ENCODE measurements at regions not wholly inside any gene's neighbourhood (a gene's known extent, or its start where the extent isn't known, plus 50 kb on each side); places are given as distances from the start of the nearest gene placed in this dataset.

- intact Hi-C loops (cut with micrococcal nuclease) = no loop called here
- Mint-ChIP-seq H3K27ac (no peak overlapping the region), H3K27me3 (peaks cover 0 to 11% (median 4%) of the 10 kb centered on the region in 5 donors), H3K36me3 (no peaks in the 10 kb centered on the region), H3K9me3 (peaks cover 0 to 7% (median 0%) of the 10 kb centered on the region in 11 donors), H3K4me1 (no peaks in the 10 kb centered on the region), H3K4me3 (no peak overlapping the region)
- H3K9me3 ChIP-seq (ENCODE audit: control insufficient read depth in 2 of 3, low read length in 3 of 3) = no peaks in the 10 kb centered on the region
- DNase-seq (no peak), ATAC-seq (no peak)
- H3K4me3 ChIP-seq (ENCODE audit: low read length) = no peak overlapping the region
- no peaks in the 10 kb centered on the region for H3K36me3 ChIP-seq (ENCODE audit: control insufficient read depth in 2 of 3, insufficient read depth in 3 of 3, low read length in 3 of 3)
- no peak overlapping the region for H3K27ac ChIP-seq (ENCODE audit: low read depth, low read length)
- CTCF ChIA-PET = no interaction called here
- H3K27me3 ChIP-seq (ENCODE audit: control insufficient read depth in 2 of 2, insufficient read depth in 2 of 2, low read length in 2 of 2) = no peaks in the 10 kb centered on the region
- POLR2A ChIA-PET = no interaction called here
- H3K4me1 ChIP-seq (ENCODE audit: control insufficient read depth in 2 of 2, insufficient read depth in 2 of 2, low read length in 2 of 2) = no peaks in the 10 kb centered on the region
These were observed 95.2 kb upstream of the DKK2 start for GRCh38 chr4:107131295-107131694.

DNA sequence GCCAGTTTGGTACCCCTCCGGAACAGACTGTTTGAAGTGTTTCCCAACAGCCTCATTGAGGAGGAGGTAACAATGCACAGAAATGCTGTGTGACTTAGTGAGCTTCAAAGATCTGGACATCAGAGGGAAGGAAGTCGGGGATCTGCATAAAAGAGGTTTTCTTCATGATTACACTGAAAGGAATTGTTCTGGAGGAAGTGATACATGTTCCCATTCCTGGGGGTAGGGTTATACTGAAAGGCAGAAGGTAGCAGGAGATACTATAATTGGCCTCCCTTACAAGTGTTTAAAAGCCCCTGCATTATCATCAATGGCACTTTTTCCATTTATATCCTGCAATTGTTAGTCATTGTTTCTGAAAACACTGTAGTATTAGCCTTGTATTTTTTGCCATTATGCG lies 94.0 kb upstream of the DKK2 start:
- Mint-ChIP-seq H3K27ac (no peak overlapping the region), H3K36me3 (no peaks in the 10 kb centered on the region), H3K4me3 (no peak overlapping the region)

DNA sequence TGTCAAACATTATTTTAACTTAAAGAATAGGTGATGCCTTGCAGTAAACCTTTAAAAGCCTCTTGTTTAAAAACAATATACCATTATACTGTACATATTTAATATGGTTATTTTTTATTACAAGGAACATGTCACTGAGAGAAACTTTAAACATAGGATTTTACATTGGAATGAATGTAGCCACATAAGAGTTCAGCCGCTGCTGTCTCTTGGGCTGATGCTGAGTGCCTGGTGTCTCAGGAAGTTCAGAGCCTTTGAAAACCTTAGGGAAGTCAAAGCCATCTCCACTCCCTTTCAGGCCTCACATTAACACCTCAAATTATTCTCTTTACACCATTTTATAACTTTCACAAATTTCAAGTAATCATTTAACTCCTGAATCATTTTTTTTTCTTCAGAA lies 93.5 kb upstream of the DKK2 start:
- H3K36me3 Mint-ChIP-seq = no peaks in the 10 kb centered on the region
- POLR2A ChIA-PET = no interaction called here

More for the DNA sequence above, 94.0 kb upstream of the DKK2 start:
- Histone ChIP-seq H3K9me3 (ENCODE audit: control insufficient read depth in 2 of 3, low read length in 3 of 3) (no peaks in the 10 kb centered on the region), H3K4me1 (ENCODE audit: control insufficient read depth in 2 of 2, insufficient read depth in 2 of 2, low read length in 2 of 2) (no peaks in the 10 kb centered on the region), H3K4me3 (ENCODE audit: low read length) (no peak overlapping the region), H3K27me3 (ENCODE audit: control insufficient read depth in 2 of 2, insufficient read depth in 2 of 2, low read length in 2 of 2) (no peaks in the 10 kb centered on the region), H3K36me3 (ENCODE audit: control insufficient read depth in 2 of 3, insufficient read depth in 3 of 3, low read length in 3 of 3) (no peaks in the 10 kb centered on the region), H3K27ac (ENCODE audit: low read depth, low read length) (no peak overlapping the region)
- ATAC-seq (no peak), DNase-seq (no peak)
- Mint-ChIP-seq H3K4me1 (no peaks in the 10 kb centered on the region), H3K27me3 (peaks cover 0 to 11% (median 4%) of the 10 kb centered on the region in 5 donors), H3K9me3 (peaks cover 0 to 7% (median 0%) of the 10 kb centered on the region in 11 donors)
- POLR2A ChIA-PET = no interaction called here
- intact Hi-C loops (cut with micrococcal nuclease) = no loop called here
- CTCF ChIA-PET = no interaction called here

GRCh38 chr4:107129076-107129475 lies 93.0 kb upstream of the DKK2 start:
- H3K4me1 Mint-ChIP-seq = no peaks in the 10 kb centered on the region
- DNase-seq (no peak), ATAC-seq (no peak)
- no peaks in the 10 kb centered on the region for H3K36me3 Mint-ChIP-seq
- Histone ChIP-seq H3K4me1 (ENCODE audit: control insufficient read depth in 2 of 2, insufficient read depth in 2 of 2, low read length in 2 of 2) (no peaks in the 10 kb centered on the region), H3K27me3 (ENCODE audit: control insufficient read depth in 2 of 2, insufficient read depth in 2 of 2, low read length in 2 of 2) (peaks cover 0 to 1% of the 10 kb centered on the region in 2 donors), H3K9me3 (ENCODE audit: control insufficient read depth in 2 of 3, low read length in 3 of 3) (no peaks in the 10 kb centered on the region), H3K36me3 (ENCODE audit: control insufficient read depth in 2 of 3, insufficient read depth in 3 of 3, low read length in 3 of 3) (no peaks in the 10 kb centered on the region), H3K27ac (ENCODE audit: low read depth, low read length) (no peak overlapping the region), H3K4me3 (ENCODE audit: low read length) (no peak overlapping the region)
- POLR2A ChIA-PET = no interaction called here
- peaks cover 0 to 7% (median 0%) of the 10 kb centered on the region in 11 donors for H3K9me3 Mint-ChIP-seq
- H3K4me3 Mint-ChIP-seq = no peak overlapping the region
- H3K27ac Mint-ChIP-seq = no peak overlapping the region
- CTCF ChIA-PET = no interaction called here
- intact Hi-C loops (cut with micrococcal nuclease) = no loop called here
- peaks cover 0 to 11% (median 4%) of the 10 kb centered on the region in 5 donors for H3K27me3 Mint-ChIP-seq

More for the DNA sequence above, 93.5 kb upstream of the DKK2 start:
- DNase-seq = no peak
- Mint-ChIP-seq H3K27me3 (peaks cover 0 to 11% (median 4%) of the 10 kb centered on the region in 5 donors), H3K4me3 (no peak overlapping the region), H3K9me3 (peaks cover 0 to 7% (median 0%) of the 10 kb centered on the region in 11 donors), H3K4me1 (no peaks in the 10 kb centered on the region), H3K27ac (no peak overlapping the region)
- Histone ChIP-seq H3K27me3 (ENCODE audit: control insufficient read depth in 2 of 2, insufficient read depth in 2 of 2, low read length in 2 of 2) (no peaks in the 10 kb centered on the region), H3K27ac (ENCODE audit: low read depth, low read length) (no peak overlapping the region), H3K36me3 (ENCODE audit: control insufficient read depth in 2 of 3, insufficient read depth in 3 of 3, low read length in 3 of 3) (no peaks in the 10 kb centered on the region), H3K9me3 (ENCODE audit: control insufficient read depth in 2 of 3, low read length in 3 of 3) (no peaks in the 10 kb centered on the region), H3K4me3 (ENCODE audit: low read length) (no peak overlapping the region), H3K4me1 (ENCODE audit: control insufficient read depth in 2 of 2, insufficient read depth in 2 of 2, low read length in 2 of 2) (no peaks in the 10 kb centered on the region)
- CTCF ChIA-PET = no interaction called here
- intact Hi-C loops (cut with micrococcal nuclease) = no loop called here
- ATAC-seq = no peak

DNA sequence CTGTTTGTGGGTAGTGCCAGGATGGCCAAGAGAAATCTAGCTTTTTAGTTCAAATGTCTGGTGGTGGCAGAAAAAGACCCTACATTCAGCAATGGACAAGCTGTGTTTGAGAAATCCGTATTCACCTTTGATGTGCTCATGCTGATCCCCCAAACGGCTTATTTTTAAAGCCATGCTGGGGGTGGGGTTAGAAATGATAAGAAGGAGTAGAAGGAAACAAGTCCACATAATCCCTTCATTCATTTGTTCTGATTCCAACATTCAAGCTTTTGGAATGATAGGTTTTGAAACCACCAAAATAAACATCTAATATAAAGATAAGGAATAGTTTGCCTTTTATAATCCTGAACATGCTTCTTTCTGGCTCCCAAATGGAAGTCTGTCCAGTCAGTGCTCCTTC lies 92.0 kb upstream of the DKK2 start:
- Mint-ChIP-seq H3K36me3 (no peaks in the 10 kb centered on the region), H3K27me3 (peaks cover 0 to 11% (median 4%) of the 10 kb centered on the region in 5 donors), H3K4me1 (no peaks in the 10 kb centered on the region), H3K27ac (no peak overlapping the region), H3K9me3 (peaks cover 0 to 7% (median 0%) of the 10 kb centered on the region in 11 donors), H3K4me3 (no peak overlapping the region)
- no peak for DNase-seq
- ATAC-seq = no peak
- H3K27ac ChIP-seq (ENCODE audit: low read depth, low read length) = no peak overlapping the region
- no peaks in the 10 kb centered on the region for H3K9me3 ChIP-seq (ENCODE audit: control insufficient read depth in 2 of 3, low read length in 3 of 3)
- H3K4me3 ChIP-seq (ENCODE audit: low read length) = no peak overlapping the region
- H3K27me3 ChIP-seq (ENCODE audit: control insufficient read depth in 2 of 2, insufficient read depth in 2 of 2, low read length in 2 of 2) = peaks cover 0 to 2% of the 10 kb centered on the region in 2 donors
- ChIA-PET CTCF (no interaction called here), POLR2A (no interaction called here)
- intact Hi-C loops (cut with micrococcal nuclease) = no loop called here
- no peaks in the 10 kb centered on the region for H3K36me3 ChIP-seq (ENCODE audit: control insufficient read depth in 2 of 3, insufficient read depth in 3 of 3, low read length in 3 of 3)
- H3K4me1 ChIP-seq (ENCODE audit: control insufficient read depth in 2 of 2, insufficient read depth in 2 of 2, low read length in 2 of 2) = no peaks in the 10 kb centered on the region

GRCh38 chr4:107125496-107125895 lies 89.4 kb upstream of the DKK2 start:
- Histone ChIP-seq H3K4me1 (ENCODE audit: control insufficient read depth in 2 of 2, insufficient read depth in 2 of 2, low read length in 2 of 2) (no peaks in the 10 kb centered on the region), H3K36me3 (ENCODE audit: control insufficient read depth in 2 of 3, insufficient read depth in 3 of 3, low read length in 3 of 3) (no peaks in the 10 kb centered on the region), H3K4me3 (ENCODE audit: low read length) (no peak overlapping the region), H3K9me3 (ENCODE audit: control insufficient read depth in 2 of 3, low read length in 3 of 3) (no peaks in the 10 kb centered on the region), H3K27me3 (ENCODE audit: control insufficient read depth in 2 of 2, insufficient read depth in 2 of 2, low read length in 2 of 2) (peaks cover 0 to 2% of the 10 kb centered on the region in 2 donors), H3K27ac (ENCODE audit: low read depth, low read length) (no peak overlapping the region)
- intact Hi-C loops (cut with micrococcal nuclease) = no loop called here
- DNase-seq = no peak
- Mint-ChIP-seq H3K27ac (no peak overlapping the region), H3K36me3 (no peaks in the 10 kb centered on the region), H3K9me3 (peaks cover 0 to 7% (median 0%) of the 10 kb centered on the region in 11 donors), H3K4me3 (no peak overlapping the region), H3K4me1 (no peaks in the 10 kb centered on the region), H3K27me3 (peaks cover 0 to 7% (median 0%) of the 10 kb centered on the region in 5 donors)
- POLR2A ChIA-PET = no interaction called here
- no peak for ATAC-seq
- CTCF ChIA-PET = no interaction called here

GRCh38 chr4:107122736-107123135 lies 86.6 kb upstream of the DKK2 start:
- H3K27me3 Mint-ChIP-seq = peaks cover 0 to 7% (median 3%) of the 10 kb centered on the region in 5 donors
- DNase-seq = no peak
- intact Hi-C loops (cut with micrococcal nuclease) = no loop called here

More at GRCh38 chr4:107122736-107123135, 86.6 kb upstream of the DKK2 start:
- no peak overlapping the region for H3K4me3 ChIP-seq (ENCODE audit: low read length)
- ChIA-PET CTCF (no interaction called here), POLR2A (no interaction called here)
- no peaks in the 10 kb centered on the region for H3K9me3 ChIP-seq (ENCODE audit: control insufficient read depth in 2 of 3, low read length in 3 of 3)
- Mint-ChIP-seq H3K9me3 (peaks cover 0 to 11% (median 0%) of the 10 kb centered on the region in 11 donors), H3K36me3 (no peaks in the 10 kb centered on the region), H3K27ac (no peak overlapping the region), H3K4me3 (no peak overlapping the region), H3K4me1 (no peaks in the 10 kb centered on the region)
- ATAC-seq = no peak
- no peaks in the 10 kb centered on the region for H3K36me3 ChIP-seq (ENCODE audit: control insufficient read depth in 2 of 3, insufficient read depth in 3 of 3, low read length in 3 of 3)
- H3K4me1 ChIP-seq (ENCODE audit: control insufficient read depth in 2 of 2, insufficient read depth in 2 of 2, low read length in 2 of 2) = no peaks in the 10 kb centered on the region
- H3K27me3 ChIP-seq (ENCODE audit: control insufficient read depth in 2 of 2, insufficient read depth in 2 of 2, low read length in 2 of 2) = peaks cover 0 to 2% of the 10 kb centered on the region in 2 donors
- H3K27ac ChIP-seq (ENCODE audit: low read depth, low read length) = no peak overlapping the region
